ENCODE measurements at regions not wholly inside any gene's neighbourhood (a gene's known extent, or its start where the extent isn't known, plus 50 kb on each side); places are given as distances from the start of the nearest gene placed in this dataset.
A peak's percentile ranks its signal among the peaks of the same experiment; 100 is the strongest.
"Not testable (repeated sequence)": the region's sequence is repeated elsewhere in the genome, so short reads cannot be mapped to it uniquely, and the experiment has no call there.

GRCh38 chr2:115904516-115904915 lies 1462.1 kb downstream of the DPP10 start:
- DNase-seq: no peak

GRCh38 chr2:115908731-115909130 lies 1466.3 kb downstream of the DPP10 start:
- DNase-seq: no peak

GRCh38 chr2:115910270-115910669 lies 1467.8 kb downstream of the DPP10 start:
- no peak for DNase-seq

GRCh38 chr2:115913921-115914320 lies 1471.5 kb downstream of the DPP10 start:
- DNase-seq: no peak

GRCh38 chr2:115921541-115921940 lies 1479.1 kb downstream of the DPP10 start:
- no peak for DNase-seq

GRCh38 chr2:115939902-115940301 lies 1497.5 kb downstream of the DPP10 start:
- no peak for DNase-seq

- DNase-seq: no peak
Measured at GRCh38 chr2:115942800-115943199, 1500.4 kb downstream of the DPP10 start.

GRCh38 chr2:115946341-115946740 lies 1503.9 kb downstream of the DPP10 start:
- DNase-seq: no peak

- no peak for DNase-seq
Measured at GRCh38 chr2:115946891-115947290, 1504.5 kb downstream of the DPP10 start.

- no peak for DNase-seq
Measured at GRCh38 chr2:115976916-115977315, 1534.5 kb downstream of the DPP10 start.

GRCh38 chr2:115999039-115999438 lies 1556.6 kb downstream of the DPP10 start:
- no peak for DNase-seq

GRCh38 chr2:116023026-116023425 lies 1580.6 kb downstream of the DPP10 start:
- DNase-seq: no peak

GRCh38 chr2:116038758-116039157 lies 1596.3 kb downstream of the DPP10 start:
- not testable (repeated sequence) for DNase-seq

GRCh38 chr2:116042530-116042929 lies 1600.1 kb downstream of the DPP10 start:
- no peak for DNase-seq

GRCh38 chr2:116057538-116057937 lies 1615.1 kb downstream of the DPP10 start:
- no peak for DNase-seq

GRCh38 chr2:116061023-116061422 lies 1618.6 kb downstream of the DPP10 start:
- DNase-seq: no peak

GRCh38 chr2:116073731-116074130 lies 1631.3 kb downstream of the DPP10 start:
- DNase-seq: no peak

- DNase-seq: peak in 14 of 56 donors; percentile 2 to 41 (median 9)
Measured at GRCh38 chr2:116074161-116074560, 1631.7 kb downstream of the DPP10 start.

GRCh38 chr2:116088236-116088635 lies 1645.8 kb downstream of the DPP10 start:
- DNase-seq: no peak

GRCh38 chr2:116094196-116094595 lies 1651.8 kb downstream of the DPP10 start:
- no peak for DNase-seq

GRCh38 chr2:116095636-116096035 lies 1653.2 kb downstream of the DPP10 start:
- no peak for DNase-seq

GRCh38 chr2:116098049-116098448 lies 1655.6 kb downstream of the DPP10 start:
- no peak for DNase-seq

GRCh38 chr2:116109471-116109870 lies 1667.0 kb downstream of the DPP10 start:
- no peak for DNase-seq

GRCh38 chr2:116117845-116118244 lies 1675.4 kb downstream of the DPP10 start:
- DNase-seq: no peak
